HepG2 (cell line): ENCODE measurements at regions not wholly inside any gene's neighbourhood (a gene's known extent, or its start where the extent isn't known, plus 50 kb on each side); places are given as distances from the start of the nearest gene placed in this dataset.

ENCODE experiments used
- ATAC-seq: fragments of 200-7000 bp; cut with Tn5 transposase; 3 replicates; pipeline ENCODE4 v1.9.1; 2020; ENCODE audit warnings: mild to moderate bottlenecking, moderate library complexity
- BruUV-seq: library from RNA; stranded (reverse); fragments of 400-500 nt; replicated peaks from 2 replicates; lab custom pipeline; 2021; lab: Mats Ljungman, UMichigan
- CTCF ChIA-PET: fragments of 300-600 bp; formaldehyde crosslinking; extraction: SDS; loops from one replicate; lab custom pipeline; 2021; ENCODE audit warnings: low total read pairs, inconsistent platforms, low intra/inter-chr PET ratio; lab: Yijun Ruan, JAX
- POLR2A ChIA-PET: fragments of 350-600 bp; sonication (Branson Sonifier 250); formaldehyde crosslinking; loops from one replicate; lab custom pipeline; 2020; ENCODE audit warnings: antibody characterized with exemption, inconsistent platforms; lab: Yijun Ruan, JAX
- DNase-seq: peaks from one replicate; pipeline ENCODE4 v3.0.0-alpha.2; 2015; ENCODE audit warnings: low spot score
- FAIRE-seq: peaks from 3 replicates; lab custom pipeline; 2011; peaks lifted over from hg19 to GRCh38; lab: Jason Lieb, UNC
- H2AFZ ChIP-seq: one replicate; pipeline ENCODE4 v1.6.1; 2011; ENCODE audit warnings: low read length, inconsistent platforms
- H3K27ac ChIP-seq: fragments of 300-600 bp; 3 replicates; pipeline ENCODE4 v1.8.0; 2011; ENCODE audit warnings: mixed run types, mild to moderate bottlenecking, mixed read lengths, low read length, inconsistent platforms; ENCODE audit not compliant: insufficient read depth; ENCODE audit errors: extremely low read length
- H3K27me3 ChIP-seq, 2 experiments: fragments of 200-600 bp in 1 of 2; 2 replicates in 1 of 2; 3 replicates in 1 of 2; pipeline versions ENCODE4 v1.6.0 to v1.8.0; 2011; ENCODE audit warnings: low read length in 2 of 2, mild to moderate bottlenecking in 2 of 2, moderate library complexity in 2 of 2, inconsistent platforms in 1 of 2; ENCODE audit not compliant: insufficient read depth in 2 of 2, control insufficient read depth in 1 of 2
- H3K36me3 ChIP-seq, 2 experiments: fragments of 200-600 bp in 1 of 2; replicated peaks in 1 of 2; 2 replicates in 1 of 2; 3 replicates in 1 of 2; pipeline versions ENCODE4 v1.5.1 to v1.8.0; 2011; ENCODE audit warnings: low read length in 2 of 2, inconsistent platforms in 1 of 2; ENCODE audit not compliant: insufficient read depth in 2 of 2, control insufficient read depth in 1 of 2
- H3K4me1 ChIP-seq: 2 replicates; pipeline ENCODE4 v1.5.1; 2012; ENCODE audit warnings: low read length, inconsistent platforms; ENCODE audit not compliant: insufficient read depth
- H3K4me2 ChIP-seq: 2 replicates; pipeline ENCODE4 v1.6.0; 2011; ENCODE audit warnings: low read depth, low read length, inconsistent platforms
- H3K4me3 ChIP-seq, 3 experiments: fragments of 200-600 bp in 1 of 3; sonication (generic), shearing (Covaris generic) in 1 of 3; replicated peaks in 1 of 3; 2 replicates each; pipeline ENCODE4 v1.5.1; 2011 to 2016; ENCODE audit warnings: low read length in 3 of 3, inconsistent platforms in 2 of 3, low read depth in 2 of 3, mild to moderate bottlenecking in 2 of 3, control low read depth in 1 of 3, mixed read lengths in 1 of 3; ENCODE audit not compliant: insufficient read depth in 1 of 3
- H3K79me2 ChIP-seq: one replicate; pipeline ENCODE4 v1.6.1; 2011; ENCODE audit warnings: low read length, inconsistent platforms; ENCODE audit not compliant: insufficient read depth
- H3K9ac ChIP-seq: 2 replicates; pipeline ENCODE4 v1.6.0; 2011; ENCODE audit warnings: mild to moderate bottlenecking, low read depth, low read length, inconsistent platforms; ENCODE audit not compliant: insufficient read depth
- H3K9me3 ChIP-seq: 2 replicates; pipeline ENCODE4 v1.5.1; 2012; ENCODE audit warnings: mild to moderate bottlenecking, low read length
- H4K20me1 ChIP-seq: 2 replicates; pipeline ENCODE4 v1.6.0; 2011; ENCODE audit warnings: inconsistent platforms, mild to moderate bottlenecking, low read length, moderate library complexity; ENCODE audit not compliant: insufficient read depth
- ARNT ChIP-seq: fragments of 450-650 bp; IDR thresholded peaks from 2 replicates; pipeline ENCODE4 v1.6.1; 2017
- GATAD2A ChIP-seq: IDR thresholded peaks from 2 replicates; pipeline ENCODE4 v1.6.1; 2016
- ZFP37 ChIP-seq: sonication (generic); formaldehyde crosslinking; IDR thresholded peaks from 2 replicates; pipeline ENCODE4 v1.4.0; 2020; ENCODE audit warnings: missing genetic modification reagents, borderline replicate concordance
- ZNF775 ChIP-seq: sonication (generic); formaldehyde crosslinking; IDR thresholded peaks from 2 replicates; pipeline ENCODE4 v1.4.0; 2020; ENCODE audit warnings: missing genetic modification reagents, mild to moderate bottlenecking, moderate library complexity, borderline replicate concordance
- WGBS: methylation state at CpG from one replicate; pipeline ENCODE4 v1.1.6; 2017; ENCODE audit warnings: low lambda C conversion rate; 5-methylcytosine and 5-hydroxymethylcytosine counted together
- in situ Hi-C: cut with HindIII; loops from 2 replicates; pipeline ENCODE4 v1.10.0; 2017; ENCODE audit warnings: low pct_unique_long_range_greater_than_20kb; ENCODE audit not compliant: extremely low pct_ligation_motif_present
- intact Hi-C: fragments of 100-400 bp; cut with micrococcal nuclease; formaldehyde crosslinking; loops from one replicate; pipeline ENCODE4 v1.10.0; 2022; ENCODE audit not compliant: unreplicated experiment
- TF ChIP-seq, protein P1 (sequence below): sonication (generic); formaldehyde crosslinking; IDR thresholded peaks from 2 replicates; pipeline ENCODE4 v1.4.0; 2020; ENCODE audit warnings: mild to moderate bottlenecking, missing genetic modification reagents
- TF ChIP-seq, protein P2 (sequence below): sonication (generic); formaldehyde crosslinking; IDR thresholded peaks from 2 replicates; pipeline ENCODE4 v1.8.1; 2023; ENCODE audit warnings: mild to moderate bottlenecking, inconsistent platforms, moderate library complexity, missing genetic modification reagents, borderline replicate concordance
- TF ChIP-seq, protein P3 (sequence below): sonication (generic); formaldehyde crosslinking; IDR thresholded peaks from 2 replicates; pipeline ENCODE4 v1.9.0; 2022; ENCODE audit warnings: low read depth, missing genetic modification reagents
- TF ChIP-seq, protein P4 (sequence below): sonication (generic); formaldehyde crosslinking; IDR thresholded peaks from 2 replicates; pipeline ENCODE4 v1.4.0; 2020; ENCODE audit warnings: missing genetic modification reagents, borderline replicate concordance
- TF ChIP-seq, protein P5 (sequence below): sonication (generic); formaldehyde crosslinking; IDR thresholded peaks from 2 replicates; pipeline ENCODE4 v1.5.0; 2020; ENCODE audit warnings: mild to moderate bottlenecking, missing genetic modification reagents, moderate library complexity

DNA sequence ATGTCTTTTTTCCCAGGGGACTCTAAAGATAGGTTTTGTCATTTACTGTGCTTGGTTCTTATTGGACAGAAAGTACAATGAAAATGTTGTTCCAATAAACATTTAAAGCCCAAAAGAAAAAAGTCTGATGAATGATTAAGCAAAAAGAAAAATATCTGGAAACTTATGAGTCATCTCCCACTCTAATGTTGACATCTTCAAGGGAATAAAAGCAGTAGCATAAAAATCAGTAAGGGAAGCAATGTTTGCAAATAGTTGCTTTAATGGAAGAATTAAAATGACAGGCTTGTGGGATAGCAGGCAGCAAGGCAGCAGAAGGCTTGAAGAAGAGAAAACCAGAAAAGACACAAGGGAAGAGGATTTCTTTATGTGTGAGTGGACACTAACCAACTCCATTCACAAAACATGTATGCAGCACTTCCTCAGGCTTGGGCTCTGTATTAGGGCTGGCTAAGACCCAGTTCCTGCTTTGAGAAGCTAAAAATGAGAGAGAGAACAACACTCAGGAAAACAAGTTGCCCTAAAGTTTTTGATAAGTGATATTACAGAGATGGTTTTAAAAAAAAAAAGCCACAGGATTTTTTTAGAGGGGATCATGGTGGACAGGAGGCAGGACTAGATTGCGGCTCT is 263.2 kb upstream of the NT5E start:
- intact Hi-C loops = no loop called here
- H3K4me1 ChIP-seq = no peaks in the 10 kb centered on the region
- no peak overlapping the region for H3K4me2 ChIP-seq
- 56% methylated on average over 1 of the region's 1 CpG for WGBS
- H4K20me1 ChIP-seq = no peaks in the 10 kb centered on the region
- no peaks in the 10 kb centered on the region for H3K9me3 ChIP-seq
- no TSS peak for BruUV-seq
- H2AFZ ChIP-seq = no peak overlapping the region
- TF ChIP-seq, protein P1, sequence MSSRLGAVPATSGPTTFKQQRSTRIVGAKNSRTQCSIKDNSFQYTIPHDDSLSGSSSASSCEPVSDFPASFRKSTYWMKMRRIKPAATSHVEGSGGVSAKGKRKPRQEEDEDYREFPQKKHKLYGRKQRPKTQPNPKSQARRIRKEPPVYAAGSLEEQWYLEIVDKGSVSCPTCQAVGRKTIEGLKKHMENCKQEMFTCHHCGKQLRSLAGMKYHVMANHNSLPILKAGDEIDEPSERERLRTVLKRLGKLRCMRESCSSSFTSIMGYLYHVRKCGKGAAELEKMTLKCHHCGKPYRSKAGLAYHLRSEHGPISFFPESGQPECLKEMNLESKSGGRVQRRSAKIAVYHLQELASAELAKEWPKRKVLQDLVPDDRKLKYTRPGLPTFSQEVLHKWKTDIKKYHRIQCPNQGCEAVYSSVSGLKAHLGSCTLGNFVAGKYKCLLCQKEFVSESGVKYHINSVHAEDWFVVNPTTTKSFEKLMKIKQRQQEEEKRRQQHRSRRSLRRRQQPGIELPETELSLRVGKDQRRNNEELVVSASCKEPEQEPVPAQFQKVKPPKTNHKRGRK (CRISPR knock-in tag) = no peak
- TF ChIP-seq, protein P2, sequence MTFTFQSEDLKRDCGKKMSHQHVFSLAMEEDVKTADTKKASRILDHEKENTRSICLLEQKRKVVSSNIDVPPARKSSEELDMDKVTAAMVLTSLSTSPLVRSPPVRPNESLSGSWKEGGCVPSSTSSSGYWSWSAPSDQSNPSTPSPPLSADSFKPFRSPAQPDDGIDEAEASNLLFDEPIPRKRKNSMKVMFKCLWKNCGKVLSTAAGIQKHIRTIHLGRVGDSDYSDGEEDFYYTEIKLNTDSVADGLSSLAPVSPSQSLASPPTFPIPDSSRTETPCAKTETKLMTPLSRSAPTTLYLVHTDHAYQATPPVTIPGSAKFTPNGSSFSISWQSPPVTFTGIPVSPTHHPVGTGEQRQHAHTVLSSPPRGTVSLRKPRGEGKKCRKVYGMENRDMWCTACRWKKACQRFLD (CRISPR knock-in tag) = no peak
- TF ChIP-seq, protein P3, sequence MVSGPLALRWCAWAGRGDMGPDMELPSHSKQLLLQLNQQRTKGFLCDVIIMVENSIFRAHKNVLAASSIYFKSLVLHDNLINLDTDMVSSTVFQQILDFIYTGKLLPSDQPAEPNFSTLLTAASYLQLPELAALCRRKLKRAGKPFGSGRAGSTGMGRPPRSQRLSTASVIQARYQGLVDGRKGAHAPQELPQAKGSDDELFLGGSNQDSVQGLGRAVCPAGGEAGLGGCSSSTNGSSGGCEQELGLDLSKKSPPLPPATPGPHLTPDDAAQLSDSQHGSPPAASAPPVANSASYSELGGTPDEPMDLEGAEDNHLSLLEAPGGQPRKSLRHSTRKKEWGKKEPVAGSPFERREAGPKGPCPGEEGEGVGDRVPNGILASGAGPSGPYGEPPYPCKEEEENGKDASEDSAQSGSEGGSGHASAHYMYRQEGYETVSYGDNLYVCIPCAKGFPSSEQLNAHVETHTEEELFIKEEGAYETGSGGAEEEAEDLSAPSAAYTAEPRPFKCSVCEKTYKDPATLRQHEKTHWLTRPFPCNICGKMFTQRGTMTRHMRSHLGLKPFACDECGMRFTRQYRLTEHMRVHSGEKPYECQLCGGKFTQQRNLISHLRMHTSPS (CRISPR knock-in tag) = no peak
- TF ChIP-seq, protein P4, sequence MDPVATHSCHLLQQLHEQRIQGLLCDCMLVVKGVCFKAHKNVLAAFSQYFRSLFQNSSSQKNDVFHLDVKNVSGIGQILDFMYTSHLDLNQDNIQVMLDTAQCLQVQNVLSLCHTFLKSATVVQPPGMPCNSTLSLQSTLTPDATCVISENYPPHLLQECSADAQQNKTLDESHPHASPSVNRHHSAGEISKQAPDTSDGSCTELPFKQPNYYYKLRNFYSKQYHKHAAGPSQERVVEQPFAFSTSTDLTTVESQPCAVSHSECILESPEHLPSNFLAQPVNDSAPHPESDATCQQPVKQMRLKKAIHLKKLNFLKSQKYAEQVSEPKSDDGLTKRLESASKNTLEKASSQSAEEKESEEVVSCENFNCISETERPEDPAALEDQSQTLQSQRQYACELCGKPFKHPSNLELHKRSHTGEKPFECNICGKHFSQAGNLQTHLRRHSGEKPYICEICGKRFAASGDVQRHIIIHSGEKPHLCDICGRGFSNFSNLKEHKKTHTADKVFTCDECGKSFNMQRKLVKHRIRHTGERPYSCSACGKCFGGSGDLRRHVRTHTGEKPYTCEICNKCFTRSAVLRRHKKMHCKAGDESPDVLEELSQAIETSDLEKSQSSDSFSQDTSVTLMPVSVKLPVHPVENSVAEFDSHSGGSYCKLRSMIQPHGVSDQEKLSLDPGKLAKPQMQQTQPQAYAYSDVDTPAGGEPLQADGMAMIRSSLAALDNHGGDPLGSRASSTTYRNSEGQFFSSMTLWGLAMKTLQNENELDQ (CRISPR knock-in tag) = no peak
- TF ChIP-seq GATAD2A (CRISPR knock-in tag) = no peak
- TF ChIP-seq, protein P5, sequence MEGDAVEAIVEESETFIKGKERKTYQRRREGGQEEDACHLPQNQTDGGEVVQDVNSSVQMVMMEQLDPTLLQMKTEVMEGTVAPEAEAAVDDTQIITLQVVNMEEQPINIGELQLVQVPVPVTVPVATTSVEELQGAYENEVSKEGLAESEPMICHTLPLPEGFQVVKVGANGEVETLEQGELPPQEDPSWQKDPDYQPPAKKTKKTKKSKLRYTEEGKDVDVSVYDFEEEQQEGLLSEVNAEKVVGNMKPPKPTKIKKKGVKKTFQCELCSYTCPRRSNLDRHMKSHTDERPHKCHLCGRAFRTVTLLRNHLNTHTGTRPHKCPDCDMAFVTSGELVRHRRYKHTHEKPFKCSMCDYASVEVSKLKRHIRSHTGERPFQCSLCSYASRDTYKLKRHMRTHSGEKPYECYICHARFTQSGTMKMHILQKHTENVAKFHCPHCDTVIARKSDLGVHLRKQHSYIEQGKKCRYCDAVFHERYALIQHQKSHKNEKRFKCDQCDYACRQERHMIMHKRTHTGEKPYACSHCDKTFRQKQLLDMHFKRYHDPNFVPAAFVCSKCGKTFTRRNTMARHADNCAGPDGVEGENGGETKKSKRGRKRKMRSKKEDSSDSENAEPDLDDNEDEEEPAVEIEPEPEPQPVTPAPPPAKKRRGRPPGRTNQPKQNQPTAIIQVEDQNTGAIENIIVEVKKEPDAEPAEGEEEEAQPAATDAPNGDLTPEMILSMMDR (CRISPR knock-in tag) = no peak
- TF ChIP-seq ZFP37 (CRISPR knock-in tag) = no peak
- no peak for TF ChIP-seq ZNF775
- TF ChIP-seq ARNT = no peak
- TF ChIP-seq, all 625 proteins: peak for 0
- no peak overlapping the region for H3K9ac ChIP-seq
- no peak for FAIRE-seq
- H3K27me3 ChIP-seq = no peaks in the 10 kb centered on the region
- ChIA-PET POLR2A (no interaction called here), CTCF (no interaction called here)
- H3K79me2 ChIP-seq = no peaks in the 10 kb centered on the region
- in situ Hi-C loops = no loop called here
- no peaks in the 10 kb centered on the region for H3K36me3 ChIP-seq
- no peak for DNase-seq
- H3K4me3 ChIP-seq = no peak overlapping the region
- H3K27ac ChIP-seq = no peak overlapping the region
- ATAC-seq = no peak
